ENCODE measurements at regions not wholly inside any gene's neighbourhood (a gene's known extent, or its start where the extent isn't known, plus 50 kb on each side); places are given as distances from the start of the nearest gene placed in this dataset.

DNA sequence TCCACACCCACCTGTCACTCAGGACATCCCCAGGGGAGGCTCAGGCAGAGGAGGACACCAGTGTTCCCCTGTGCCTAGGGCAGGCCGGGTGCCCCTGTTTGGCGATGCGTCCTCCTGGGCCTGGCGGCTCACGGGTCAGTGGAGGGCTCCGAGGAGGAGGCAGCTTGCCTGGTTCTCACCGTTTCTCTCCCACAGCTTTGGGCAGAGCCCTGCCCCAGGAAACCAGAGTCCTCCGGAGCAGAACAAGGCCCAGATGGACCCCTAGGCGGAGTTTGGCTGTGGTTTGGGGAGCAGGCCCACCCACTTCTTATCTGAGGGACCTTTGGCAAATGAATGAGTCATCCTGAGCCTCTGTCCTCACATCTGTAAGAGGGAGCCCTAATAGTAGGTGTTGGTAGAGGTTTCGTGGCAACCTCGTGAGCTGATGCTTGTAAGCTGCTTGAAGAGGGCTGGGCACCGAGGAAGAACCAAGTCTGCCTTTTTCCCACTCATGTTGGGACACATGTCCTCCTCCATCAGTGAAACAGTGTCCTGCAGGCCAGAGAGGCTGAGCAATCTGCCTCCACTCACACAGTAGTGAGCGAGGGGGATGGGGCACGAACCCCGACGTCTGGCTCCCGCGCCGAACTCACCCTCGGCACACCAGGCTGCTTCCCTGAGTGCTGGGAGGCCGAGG is 247.0 kb upstream of the CIBAR2 start:
- TF ChIP-seq POLR2AphosphoS5 (IDR thresholded peaks at IDR 0.05; ENCODE audit: borderline replicate concordance, low read depth, low read length) = no peak
- no peak for TF ChIP-seq EZH2 (IDR thresholded peaks at IDR 0.05)
